GM21576 (cell line): ENCODE measurements at regions not wholly inside any gene's neighbourhood (a gene's known extent, or its start where the extent isn't known, plus 50 kb on each side); places are given as distances from the start of the nearest gene placed in this dataset.
"Not testable (repeated sequence)": the region's sequence is repeated elsewhere in the genome, so short reads cannot be mapped to it uniquely, and the experiment has no call there.

Experiments
- ATAC-seq: cut with Tn5 transposase; IDR thresholded peaks from one replicate; pipeline ENCODE4 v1.9.1; 2021; ENCODE audit warnings: mild to moderate bottlenecking, moderate library complexity; ENCODE audit not compliant: unreplicated experiment

- ATAC-seq: no peak
These were observed 1188.4 kb upstream of the AUTS2 start for GRCh38 chr7:68409851-68410250.

GRCh38 chr7:68410693-68411092 lies 1187.6 kb upstream of the AUTS2 start:
- not testable (repeated sequence) for ATAC-seq

- ATAC-seq: no peak
These were observed 1186.5 kb upstream of the AUTS2 start for GRCh38 chr7:68411742-68412141.

GRCh38 chr7:68414631-68415425 lies 1183.4 kb upstream of the AUTS2 start:
- ATAC-seq: no peak

- no peak for ATAC-seq
These were observed 1181.3 kb upstream of the AUTS2 start for GRCh38 chr7:68417002-68417401.

GRCh38 chr7:68417659-68418058 lies 1180.6 kb upstream of the AUTS2 start:
- no peak for ATAC-seq

GRCh38 chr7:68420342-68421192 lies 1177.7 kb upstream of the AUTS2 start:
- ATAC-seq: no peak

GRCh38 chr7:68421712-68422111 lies 1176.6 kb upstream of the AUTS2 start:
- ATAC-seq: no peak

GRCh38 chr7:68422281-68422680 lies 1176.0 kb upstream of the AUTS2 start:
- no peak for ATAC-seq

- no peak for ATAC-seq
These were observed 1174.9 kb upstream of the AUTS2 start for GRCh38 chr7:68423356-68423755.

- ATAC-seq: no peak
These were observed 1173.5 kb upstream of the AUTS2 start for GRCh38 chr7:68424658-68425297.

- ATAC-seq: no peak
These were observed 1172.9 kb upstream of the AUTS2 start for GRCh38 chr7:68425377-68425776.

GRCh38 chr7:68429411-68430117 lies 1168.7 kb upstream of the AUTS2 start:
- ATAC-seq: no peak

GRCh38 chr7:68432585-68432984 lies 1165.7 kb upstream of the AUTS2 start:
- ATAC-seq: no peak

- no peak for ATAC-seq
These were observed 1164.7 kb upstream of the AUTS2 start for GRCh38 chr7:68433462-68434070.

- ATAC-seq: no peak
These were observed 1163.4 kb upstream of the AUTS2 start for GRCh38 chr7:68434857-68435256.

- no peak for ATAC-seq
These were observed 1160.3 kb upstream of the AUTS2 start for GRCh38 chr7:68438016-68438415.

GRCh38 chr7:68438811-68439210 lies 1159.5 kb upstream of the AUTS2 start:
- ATAC-seq: no peak

- ATAC-seq: no peak
These were observed 1158.4 kb upstream of the AUTS2 start for GRCh38 chr7:68439897-68440296.

GRCh38 chr7:68440866-68441265 lies 1157.4 kb upstream of the AUTS2 start:
- ATAC-seq: no peak

- no peak for ATAC-seq
These were observed 1156.6 kb upstream of the AUTS2 start for GRCh38 chr7:68441645-68442044.
